HCT116 (cell line): ENCODE measurements at regions not wholly inside any gene's neighbourhood (a gene's known extent, or its start where the extent isn't known, plus 50 kb on each side); places are given as distances from the start of the nearest gene placed in this dataset.
"Not testable (repeated sequence)": the region's sequence is repeated elsewhere in the genome, so short reads cannot be mapped to it uniquely, and the experiment has no call there.

Experiments used
- ATAC-seq: fragments of 200-7000 bp; cut with Tn5 transposase; 2 replicates; pipeline ENCODE4 v1.9.1; 2020; ENCODE audit warnings: mild to moderate bottlenecking, moderate library complexity
- BruUV-seq: library from RNA; stranded (reverse); fragments of 400-500 nt; replicated peaks from 2 replicates; lab custom pipeline; 2021; lab: Mats Ljungman, UMichigan
- CTCF ChIA-PET: fragments of 300-600 bp; sonication (Branson Sonifier 250); formaldehyde crosslinking; loops from one replicate; lab custom pipeline; 2021; ENCODE audit warnings: antibody characterized with exemption; lab: Charles Lee
- POLR2A ChIA-PET: fragments of 300-600, 350-600 bp; sonication (Branson Sonifier 250); formaldehyde crosslinking; loops from one replicate; lab custom pipeline; 2021; ENCODE audit warnings: antibody characterized with exemption; lab: Charles Lee
- RAD21 ChIA-PET, 2 experiments: fragments of 300-600 bp; sonication (Branson Sonifier 250); formaldehyde crosslinking; loops; one replicate each; lab custom pipeline; 2023; ENCODE audit warnings: low total read pairs in 2 of 2; ENCODE audit not compliant: uncharacterized antibody in 2 of 2, unreplicated experiment in 2 of 2, low non-redundant PET in 1 of 2; lab: Charles Lee
- DNase-seq: peaks from one replicate; pipeline ENCODE4 v3.0.0-alpha.2; 2010; ENCODE audit warnings: low read depth, low spot score
- H2AFZ ChIP-seq: fragments of 200-600 bp; shearing (Covaris generic), sonication (generic); 2 replicates; pipeline ENCODE4 v1.6.1; 2017; ENCODE audit warnings: low read depth, mixed run types, mixed read lengths, antibody characterized with exemption, low read length; ENCODE audit not compliant: poor library complexity, severe bottlenecking
- H3K27ac ChIP-seq: 2 replicates; pipeline ENCODE4 v1.5.1; 2012; ENCODE audit warnings: low read depth, low read length
- H3K27me3 ChIP-seq: fragments of 200-600 bp; sonication (generic); 2 replicates; pipeline ENCODE4 v1.6.1; 2016; ENCODE audit warnings: mixed run types, low read length, mixed read lengths; ENCODE audit not compliant: insufficient read depth
- H3K36me3 ChIP-seq, 2 experiments: fragments of 200-500 bp in 1 of 2; fragments of 200-600 bp in 1 of 2; sonication (Bioruptor generic) in 1 of 2; sonication (generic) in 1 of 2; 2 replicates each; pipeline versions ENCODE4 v1.5.1 to v1.6.1; 2014 to 2016; ENCODE audit warnings: low read length in 2 of 2, inconsistent platforms in 1 of 2, mixed read lengths in 1 of 2, mixed run types in 1 of 2; ENCODE audit not compliant: insufficient read depth in 2 of 2, control insufficient read depth in 1 of 2
- H3K4me1 ChIP-seq, 2 experiments: fragments of 200-600 bp in 1 of 2; sonication (generic) in 1 of 2; 2 replicates each; pipeline versions ENCODE4 v1.5.1 to v1.6.1; 2012 to 2017; ENCODE audit warnings: low read length in 2 of 2, inconsistent platforms in 1 of 2, mild to moderate bottlenecking in 1 of 2, mixed read lengths in 1 of 2, mixed run types in 1 of 2, moderate library complexity in 1 of 2; ENCODE audit not compliant: insufficient read depth in 2 of 2, control insufficient read depth in 1 of 2
- H3K4me2 ChIP-seq: fragments of 200-600 bp; sonication (generic); 2 replicates; pipeline ENCODE4 v1.6.1; 2017; ENCODE audit warnings: mixed run types, low read length, mixed read lengths
- H3K4me3 ChIP-seq, 2 experiments: fragments of 200-600 bp in 1 of 2; sonication (generic) in 1 of 2; replicated peaks in 1 of 2; 2 replicates each; pipeline ENCODE4 v1.5.1; 2011 to 2016; ENCODE audit warnings: low read length in 2 of 2, control low read depth in 1 of 2, low read depth in 1 of 2, mild to moderate bottlenecking in 1 of 2, mixed read lengths in 1 of 2, mixed run types in 1 of 2
- H3K79me2 ChIP-seq: fragments of 200-600 bp; sonication (generic); 2 replicates; pipeline ENCODE4 v1.6.1; 2017; ENCODE audit warnings: mild to moderate bottlenecking, mixed run types, low read length, moderate library complexity, mixed read lengths; ENCODE audit not compliant: insufficient read depth
- H3K9ac ChIP-seq: fragments of 200-600 bp; sonication (generic); 2 replicates; pipeline ENCODE4 v1.6.1; 2016; ENCODE audit warnings: low read length, mixed read lengths
- H3K9me2 ChIP-seq: fragments of 200-600 bp; sonication (generic), shearing (Covaris generic); 2 replicates; pipeline ENCODE4 v1.6.1; 2017; ENCODE audit warnings: mixed run types, mild to moderate bottlenecking, moderate library complexity; ENCODE audit not compliant: insufficient read depth
- H3K9me3 ChIP-seq, 2 experiments: fragments of 200-500 bp in 1 of 2; fragments of 200-600 bp in 1 of 2; sonication (Bioruptor generic) in 1 of 2; sonication (generic) in 1 of 2; 2 replicates each; pipeline ENCODE4 v1.6.1; 2014 to 2017; ENCODE audit warnings: low read length in 2 of 2, mixed read lengths in 2 of 2, inconsistent platforms in 1 of 2, low read depth in 1 of 2, mild to moderate bottlenecking in 1 of 2, mixed run types in 1 of 2, moderate library complexity in 1 of 2; ENCODE audit not compliant: control insufficient read depth in 1 of 2, insufficient read depth in 1 of 2
- H4K20me1 ChIP-seq: fragments of 200-600 bp; sonication (generic), shearing (Covaris generic); 2 replicates; pipeline ENCODE4 v1.6.1; 2017; ENCODE audit warnings: mixed run types, mild to moderate bottlenecking, moderate library complexity; ENCODE audit not compliant: insufficient read depth
- CBX3 ChIP-seq: IDR thresholded peaks from 2 replicates; pipeline ENCODE4 v1.6.1; 2012; ENCODE audit warnings: low read depth
- CEBPB ChIP-seq: IDR thresholded peaks from 2 replicates; pipeline ENCODE4 v1.6.1; 2012; ENCODE audit warnings: low read depth
- CTCF ChIP-seq, 3 experiments: fragments of 200-600 bp in 1 of 3; sonication (generic) in 1 of 3; IDR thresholded peaks in 2 of 3; conservative IDR thresholded peaks in 1 of 3; 2 replicates each; pipeline ENCODE4 v1.5.1; 2012 to 2017; ENCODE audit warnings: low read depth in 2 of 3, low read length in 2 of 3, antibody characterized with exemption in 1 of 3, borderline replicate concordance in 1 of 3, control low read depth in 1 of 3, mild to moderate bottlenecking in 1 of 3, mixed read lengths in 1 of 3, mixed run types in 1 of 3, moderate library complexity in 1 of 3; ENCODE audit not compliant: insufficient read depth in 1 of 3
- SIN3A ChIP-seq: IDR thresholded peaks from 2 replicates; pipeline ENCODE4 v1.6.1; 2012; ENCODE audit warnings: low read depth
- SP1 ChIP-seq: IDR thresholded peaks from 2 replicates; pipeline ENCODE4 v1.6.1; 2012; ENCODE audit warnings: low read depth
- TCF7L2 ChIP-seq: IDR thresholded peaks from 2 replicates; pipeline ENCODE4 v1.7.0; 2011; ENCODE audit warnings: borderline replicate concordance, inconsistent platforms; ENCODE audit not compliant: insufficient read depth, insufficient read length; ENCODE audit errors: extremely low read depth
- YY1 ChIP-seq: IDR thresholded peaks from 2 replicates; pipeline ENCODE4 v1.6.1; 2011; ENCODE audit warnings: low read length, low read depth, moderate library complexity, mild to moderate bottlenecking; ENCODE audit not compliant: insufficient replicate concordance; ENCODE audit errors: extremely low read depth
- intact Hi-C: fragments of 100-400 bp; cut with micrococcal nuclease; formaldehyde crosslinking; loops from 2 replicates; pipeline ENCODE4 v1.10.0; 2022
- TF ChIP-seq, protein P1 (sequence below): IDR thresholded peaks from 2 replicates; pipeline ENCODE4 v1.6.1; 2012
- TF ChIP-seq, protein P2 (sequence below): IDR thresholded peaks from 2 replicates; pipeline ENCODE4 v1.6.1; 2012; ENCODE audit warnings: low read depth

- TF ChIP-seq CTCF (IDR thresholded peaks at IDR 0.05 in 2 of 3, conservative IDR thresholded peaks at IDR 0.05 in 1 of 3; ENCODE audit: borderline replicate concordance in 1 of 3, insufficient read depth in 1 of 3, low read depth in 2 of 3, low read length in 2 of 3): no peak
- TF ChIP-seq CEBPB: no peak
- TF ChIP-seq, protein P1, sequence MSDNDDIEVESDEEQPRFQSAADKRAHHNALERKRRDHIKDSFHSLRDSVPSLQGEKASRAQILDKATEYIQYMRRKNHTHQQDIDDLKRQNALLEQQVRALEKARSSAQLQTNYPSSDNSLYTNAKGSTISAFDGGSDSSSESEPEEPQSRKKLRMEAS: no peak
- no peak for TF ChIP-seq SIN3A
- TF ChIP-seq, protein P2, sequence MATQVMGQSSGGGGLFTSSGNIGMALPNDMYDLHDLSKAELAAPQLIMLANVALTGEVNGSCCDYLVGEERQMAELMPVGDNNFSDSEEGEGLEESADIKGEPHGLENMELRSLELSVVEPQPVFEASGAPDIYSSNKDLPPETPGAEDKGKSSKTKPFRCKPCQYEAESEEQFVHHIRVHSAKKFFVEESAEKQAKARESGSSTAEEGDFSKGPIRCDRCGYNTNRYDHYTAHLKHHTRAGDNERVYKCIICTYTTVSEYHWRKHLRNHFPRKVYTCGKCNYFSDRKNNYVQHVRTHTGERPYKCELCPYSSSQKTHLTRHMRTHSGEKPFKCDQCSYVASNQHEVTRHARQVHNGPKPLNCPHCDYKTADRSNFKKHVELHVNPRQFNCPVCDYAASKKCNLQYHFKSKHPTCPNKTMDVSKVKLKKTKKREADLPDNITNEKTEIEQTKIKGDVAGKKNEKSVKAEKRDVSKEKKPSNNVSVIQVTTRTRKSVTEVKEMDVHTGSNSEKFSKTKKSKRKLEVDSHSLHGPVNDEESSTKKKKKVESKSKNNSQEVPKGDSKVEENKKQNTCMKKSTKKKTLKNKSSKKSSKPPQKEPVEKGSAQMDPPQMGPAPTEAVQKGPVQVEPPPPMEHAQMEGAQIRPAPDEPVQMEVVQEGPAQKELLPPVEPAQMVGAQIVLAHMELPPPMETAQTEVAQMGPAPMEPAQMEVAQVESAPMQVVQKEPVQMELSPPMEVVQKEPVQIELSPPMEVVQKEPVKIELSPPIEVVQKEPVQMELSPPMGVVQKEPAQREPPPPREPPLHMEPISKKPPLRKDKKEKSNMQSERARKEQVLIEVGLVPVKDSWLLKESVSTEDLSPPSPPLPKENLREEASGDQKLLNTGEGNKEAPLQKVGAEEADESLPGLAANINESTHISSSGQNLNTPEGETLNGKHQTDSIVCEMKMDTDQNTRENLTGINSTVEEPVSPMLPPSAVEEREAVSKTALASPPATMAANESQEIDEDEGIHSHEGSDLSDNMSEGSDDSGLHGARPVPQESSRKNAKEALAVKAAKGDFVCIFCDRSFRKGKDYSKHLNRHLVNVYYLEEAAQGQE: no peak
- TF ChIP-seq TCF7L2: no peak
- TF ChIP-seq SP1: no peak
- no peak for TF ChIP-seq YY1
- no peak for TF ChIP-seq CBX3
- TF ChIP-seq, all 23 proteins: peak for 0
Observed at GRCh38 chr4:162761965-162762364, 404.7 kb downstream of the NAF1 start (continued).

GRCh38 chr4:162740228-162740627 is 426.5 kb downstream of the NAF1 start:
- CTCF ChIA-PET, H3K27me3 ChIP-seq, RAD21 ChIA-PET, BruUV-seq, H3K4me2 ChIP-seq, H3K9me2 ChIP-seq, intact Hi-C loops, H4K20me1 ChIP-seq, H3K4me3 ChIP-seq, H2AFZ ChIP-seq, H3K79me2 ChIP-seq, ATAC-seq, POLR2A ChIA-PET, H3K9me3 ChIP-seq, H3K9ac ChIP-seq, H3K36me3 ChIP-seq, H3K4me1 ChIP-seq, H3K27ac ChIP-seq, DNase-seq: not testable (repeated sequence)

DNA sequence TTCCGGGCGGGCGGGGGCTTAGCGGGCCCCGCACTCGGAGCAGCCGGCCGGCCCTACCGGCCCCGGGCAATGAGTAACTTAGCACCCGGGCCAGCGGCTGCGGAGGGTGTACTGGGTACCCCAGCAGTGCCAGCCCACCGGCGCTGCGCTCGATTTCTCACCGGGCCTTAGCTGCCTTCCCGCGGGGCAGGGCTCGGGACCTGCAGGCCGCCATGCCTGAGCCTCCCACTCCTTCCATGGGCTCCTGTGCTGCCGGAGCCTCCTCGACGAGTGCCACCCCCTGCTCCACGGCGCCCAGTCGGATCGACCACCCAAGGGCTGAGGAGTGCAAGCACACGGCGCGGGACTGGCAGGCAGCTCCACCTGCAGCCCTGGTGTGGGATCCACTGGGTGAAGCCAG is 427.1 kb downstream of the NAF1 start:
- not testable (repeated sequence) for H3K27me3 ChIP-seq

More for the DNA sequence above, 427.1 kb downstream of the NAF1 start:
- ATAC-seq, H3K4me3 ChIP-seq, H3K36me3 ChIP-seq, H3K4me2 ChIP-seq, POLR2A ChIA-PET, H3K9ac ChIP-seq, H2AFZ ChIP-seq, RAD21 ChIA-PET, CTCF ChIA-PET, DNase-seq, H3K9me2 ChIP-seq, H4K20me1 ChIP-seq, BruUV-seq, H3K79me2 ChIP-seq, H3K9me3 ChIP-seq, H3K4me1 ChIP-seq, intact Hi-C loops, H3K27ac ChIP-seq: not testable (repeated sequence)
